GM12872 (cell line): ENCODE measurements at regions not wholly inside any gene's neighbourhood (a gene's known extent, or its start where the extent isn't known, plus 50 kb on each side); places are given as distances from the start of the nearest gene placed in this dataset.

Source experiments
- CTCF ChIP-seq: IDR thresholded peaks from 3 replicates; pipeline ENCODE4 v1.5.1; 2011; ENCODE audit warnings: low read depth, mild to moderate bottlenecking, low read length, moderate library complexity; ENCODE audit not compliant: insufficient read depth

DNA sequence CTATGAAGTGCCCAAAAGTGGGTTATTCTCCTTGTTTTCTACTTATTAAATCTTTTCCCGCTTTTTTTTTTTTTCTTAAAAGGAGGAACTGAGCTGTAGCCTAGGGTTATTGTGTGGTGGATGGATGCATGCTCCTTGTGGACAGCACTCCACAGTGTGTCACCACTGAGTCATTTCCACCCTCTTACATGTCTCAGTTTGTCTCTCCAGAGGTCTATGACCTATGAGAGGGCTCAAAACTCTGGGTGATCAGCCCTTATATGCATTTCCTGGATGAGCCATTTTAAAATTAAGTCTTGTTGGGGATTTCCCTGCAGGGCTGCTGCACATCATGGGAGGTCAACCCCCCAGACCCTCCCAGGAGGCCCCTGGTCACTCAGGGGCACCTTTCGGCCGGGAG is 102.2 kb upstream of the MOCS2 start:
- no peak for TF ChIP-seq CTCF

DNA sequence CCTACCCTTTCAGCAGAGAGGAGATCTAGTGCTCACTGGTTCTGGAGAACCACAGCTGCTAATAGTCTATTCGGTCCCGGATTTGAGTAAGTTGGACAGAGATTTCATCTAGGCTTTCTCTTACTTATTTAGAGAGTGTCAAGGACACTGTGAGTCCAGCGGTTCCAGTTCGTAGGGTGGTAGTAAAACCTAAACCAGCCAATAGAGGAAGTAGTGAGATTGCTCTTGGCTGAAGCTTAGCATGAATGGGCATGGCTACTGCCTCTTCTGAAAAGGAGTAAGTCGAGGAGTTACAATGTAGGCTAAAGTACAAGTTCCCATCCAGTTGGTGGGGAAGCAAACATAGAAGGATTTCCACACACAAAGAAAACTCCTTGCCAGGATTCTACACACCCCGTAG is 109.6 kb upstream of the MOCS2 start:
- no peak for TF ChIP-seq CTCF

GRCh38 chr5:53219610-53220009 is 110.1 kb upstream of the MOCS2 start:
- TF ChIP-seq CTCF: no peak

- TF ChIP-seq CTCF: no peak
Observed at GRCh38 chr5:53233645-53234405, 124.3 kb upstream of the MOCS2 start.

- TF ChIP-seq CTCF: no peak
Observed at GRCh38 chr5:53236683-53237082, 127.1 kb upstream of the MOCS2 start.

DNA sequence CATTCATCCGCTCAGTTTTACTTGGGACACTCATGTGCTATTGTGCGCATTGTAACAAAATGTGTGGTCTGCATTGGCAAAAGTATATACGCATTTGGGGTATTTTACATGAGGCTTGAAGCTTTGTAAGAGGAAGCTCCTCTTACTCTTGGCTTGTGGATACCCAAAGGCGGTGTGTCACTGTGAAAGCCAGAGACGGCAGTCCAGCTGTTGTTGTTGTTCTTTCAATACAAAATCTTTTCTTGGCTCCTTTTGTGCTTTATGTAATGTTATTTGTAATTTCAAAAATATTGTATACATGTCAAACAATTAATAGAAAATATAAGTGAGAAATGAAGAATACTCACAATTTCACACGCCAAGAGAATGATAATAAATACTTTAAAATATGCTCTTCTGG is 128.3 kb upstream of the MOCS2 start:
- TF ChIP-seq CTCF: no peak

DNA sequence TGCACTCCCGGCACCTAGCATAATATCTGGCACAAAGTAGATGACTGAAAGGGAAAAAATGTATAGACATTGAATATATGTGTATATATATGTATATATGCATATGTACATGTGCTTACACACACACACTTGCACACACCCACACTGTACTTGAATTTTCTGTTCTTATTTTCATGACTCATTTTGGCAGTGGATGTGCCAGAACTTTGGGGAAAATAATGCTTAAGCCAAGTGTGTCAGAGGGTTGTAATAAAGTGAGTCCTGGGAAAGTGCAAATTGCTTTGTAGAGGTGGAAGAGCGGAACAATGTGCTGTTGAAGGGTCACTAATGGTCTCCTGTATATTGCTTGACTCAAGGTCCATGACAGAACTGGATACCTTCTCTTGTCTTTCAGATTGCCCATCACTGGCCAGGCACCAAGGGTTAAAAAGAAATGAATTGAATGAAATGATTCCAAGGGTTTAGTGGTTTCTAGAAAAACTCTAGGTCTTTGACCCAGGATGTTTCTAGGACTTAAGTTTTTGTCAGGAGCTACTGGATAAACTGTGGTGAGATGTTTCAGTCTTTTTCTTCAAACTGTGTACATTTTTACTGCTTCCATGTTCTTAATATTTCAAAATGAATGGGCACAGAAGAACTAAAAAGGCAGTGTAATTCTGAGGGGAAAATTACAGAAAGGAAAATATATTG is 129.9 kb upstream of the MOCS2 start:
- TF ChIP-seq CTCF: no peak
